SK-N-SH treated with all-trans-retinoic acid at 6 μM for 48 hours (cell line): ENCODE measurements at regions not wholly inside any gene's neighbourhood (a gene's known extent, or its start where the extent isn't known, plus 50 kb on each side); places are given as distances from the start of the nearest gene placed in this dataset.

ENCODE experiments used
- BACH2 ChIP-seq: fragments of 250-450 bp; sonication (Bioruptor Pico); IDR thresholded peaks from 2 replicates; pipeline ENCODE4 v1.9.0; 2021; ENCODE audit warnings: mild to moderate bottlenecking, borderline replicate concordance
- TCF4 ChIP-seq: fragments of 250-450 bp; sonication (Bioruptor Pico); IDR thresholded peaks from 2 replicates; pipeline ENCODE4 v1.8.0; 2021; ENCODE audit warnings: mild to moderate bottlenecking, moderate library complexity, borderline replicate concordance
- TF ChIP-seq, protein P1 (sequence below): fragments of 250-450 bp; sonication (Bioruptor Pico); IDR thresholded peaks from 2 replicates; pipeline ENCODE4 v1.8.0; 2020; ENCODE audit warnings: mild to moderate bottlenecking, moderate library complexity, borderline replicate concordance

DNA sequence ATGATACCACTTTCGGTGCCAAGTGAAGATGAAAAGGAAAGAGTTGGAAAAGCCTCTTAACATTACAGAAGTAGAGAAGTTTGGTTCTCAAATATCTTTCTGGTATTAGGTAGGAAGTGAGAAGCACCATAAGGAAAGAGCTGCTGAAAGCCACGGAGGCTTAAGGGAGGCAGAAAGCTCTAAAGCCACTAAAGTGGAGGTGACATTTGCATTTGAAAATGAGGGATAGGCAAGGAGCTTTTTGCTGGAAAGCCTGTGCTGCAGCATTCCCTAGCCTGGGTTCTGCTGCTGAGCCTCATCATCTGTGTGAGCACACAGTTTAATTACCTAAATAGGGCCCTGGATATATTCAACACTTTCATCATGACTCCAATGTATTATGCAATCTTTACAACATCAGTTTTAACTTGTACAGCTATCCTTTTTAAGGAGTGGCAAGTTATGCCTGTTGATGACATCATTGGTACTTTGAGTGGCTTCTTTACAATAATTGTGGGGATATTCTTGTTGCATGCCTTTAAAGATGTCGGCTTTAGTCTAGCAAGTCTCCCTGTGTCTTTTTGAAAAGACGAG is 315.4 kb downstream of the RBM26 start:
- TF ChIP-seq BACH2 = no peak
- TF ChIP-seq, protein P1, sequence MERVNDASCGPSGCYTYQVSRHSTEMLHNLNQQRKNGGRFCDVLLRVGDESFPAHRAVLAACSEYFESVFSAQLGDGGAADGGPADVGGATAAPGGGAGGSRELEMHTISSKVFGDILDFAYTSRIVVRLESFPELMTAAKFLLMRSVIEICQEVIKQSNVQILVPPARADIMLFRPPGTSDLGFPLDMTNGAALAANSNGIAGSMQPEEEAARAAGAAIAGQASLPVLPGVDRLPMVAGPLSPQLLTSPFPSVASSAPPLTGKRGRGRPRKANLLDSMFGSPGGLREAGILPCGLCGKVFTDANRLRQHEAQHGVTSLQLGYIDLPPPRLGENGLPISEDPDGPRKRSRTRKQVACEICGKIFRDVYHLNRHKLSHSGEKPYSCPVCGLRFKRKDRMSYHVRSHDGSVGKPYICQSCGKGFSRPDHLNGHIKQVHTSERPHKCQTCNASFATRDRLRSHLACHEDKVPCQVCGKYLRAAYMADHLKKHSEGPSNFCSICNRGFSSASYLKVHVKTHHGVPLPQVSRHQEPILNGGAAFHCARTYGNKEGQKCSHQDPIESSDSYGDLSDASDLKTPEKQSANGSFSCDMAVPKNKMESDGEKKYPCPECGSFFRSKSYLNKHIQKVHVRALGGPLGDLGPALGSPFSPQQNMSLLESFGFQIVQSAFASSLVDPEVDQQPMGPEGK (CRISPR knock-in tag) = no peak
- TF ChIP-seq TCF4 (CRISPR knock-in tag) = no peak
